ENCODE measurements at regions not wholly inside any gene's neighbourhood (a gene's known extent, or its start where the extent isn't known, plus 50 kb on each side); places are given as distances from the start of the nearest gene placed in this dataset.

DNA sequence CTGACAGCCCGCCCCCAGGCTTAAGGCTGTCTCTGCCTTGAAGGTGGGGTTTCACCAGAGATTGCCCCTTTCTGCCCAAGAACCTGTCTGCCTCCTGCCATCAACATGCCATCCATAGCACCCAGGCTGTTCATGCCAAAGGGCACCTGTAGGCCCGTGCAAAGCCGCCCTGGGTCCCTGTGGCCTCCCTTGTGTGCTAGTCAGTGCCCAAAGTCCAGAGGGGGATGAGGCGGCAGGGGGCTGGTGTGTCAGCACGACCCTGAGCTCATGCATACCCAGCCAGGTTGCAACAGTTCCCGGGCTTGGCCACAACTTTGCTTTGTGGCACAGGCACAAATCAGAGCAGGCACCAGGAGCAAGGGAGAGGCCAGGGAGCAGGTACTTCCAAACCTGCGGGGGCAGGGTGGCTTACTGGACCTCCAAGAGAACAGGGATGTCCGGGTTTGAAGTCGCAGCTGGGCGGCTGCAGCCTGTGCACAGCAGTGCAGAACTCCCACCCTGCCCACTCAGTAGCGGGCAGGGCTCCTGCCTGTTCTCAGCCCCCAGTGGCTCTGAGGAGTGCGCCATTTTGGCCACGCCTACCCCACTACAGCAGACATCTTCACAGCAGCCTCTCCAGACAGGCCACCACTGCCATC lies 671.1 kb upstream of the GRM3 start:
- TF ChIP-seq POLR2A (IDR thresholded peaks at IDR 0.05) (no peak), CTCF (IDR thresholded peaks at IDR 0.05) (no peak)
